Astrocyte (in vitro differentiated cells and primary cell): ENCODE measurements at regions not wholly inside any gene's neighbourhood (a gene's known extent, or its start where the extent isn't known, plus 50 kb on each side); places are given as distances from the start of the nearest gene placed in this dataset.

Experiments used
- DNase-seq: peaks from one replicate; pipeline ENCODE4 v3.0.0-alpha.2; 2010; ENCODE audit warnings: low read depth
- FAIRE-seq: peaks from 2 replicates; lab custom pipeline; 2011; peaks lifted over from hg19 to GRCh38; lab: Jason Lieb, UNC
- H2AFZ ChIP-seq: 2 replicates; pipeline ENCODE4 v1.6.0; 2012; ENCODE audit warnings: low read depth, low read length, inconsistent platforms
- H3K27ac ChIP-seq: 2 replicates; pipeline ENCODE4 v1.5.1; 2011; ENCODE audit warnings: low read depth, low read length, inconsistent platforms
- H3K27me3 ChIP-seq: 2 replicates; pipeline ENCODE4 v1.6.0; 2011; ENCODE audit warnings: low read length, inconsistent platforms; ENCODE audit not compliant: insufficient read depth
- H3K36me3 ChIP-seq: 2 replicates; pipeline ENCODE4 v1.5.1; 2011; ENCODE audit warnings: low read length, inconsistent platforms; ENCODE audit not compliant: insufficient read depth
- H3K4me1 ChIP-seq: 2 replicates; pipeline ENCODE4 v1.5.1; 2011; ENCODE audit warnings: low read length, inconsistent platforms; ENCODE audit not compliant: insufficient read depth
- H3K4me2 ChIP-seq: 2 replicates; pipeline ENCODE4 v1.6.0; 2012; ENCODE audit warnings: low read length, inconsistent platforms
- H3K4me3 ChIP-seq: 2 replicates; pipeline ENCODE4 v1.5.1; 2011; ENCODE audit warnings: low read depth, mild to moderate bottlenecking, low read length, inconsistent platforms; ENCODE audit not compliant: insufficient read depth
- H3K79me2 ChIP-seq: 2 replicates; pipeline ENCODE4 v1.6.0; 2012; ENCODE audit warnings: mild to moderate bottlenecking, low read length, inconsistent platforms; ENCODE audit not compliant: insufficient read depth
- H3K9ac ChIP-seq: 2 replicates; pipeline ENCODE4 v1.6.0; 2012; ENCODE audit warnings: mild to moderate bottlenecking, low read length, inconsistent platforms
- H3K9me3 ChIP-seq: 2 replicates; pipeline ENCODE4 v1.5.1; 2012; ENCODE audit warnings: low read depth, mild to moderate bottlenecking, low read length, inconsistent platforms; ENCODE audit not compliant: insufficient read depth
- H4K20me1 ChIP-seq: 2 replicates; pipeline ENCODE4 v1.6.0; 2012; ENCODE audit warnings: low read length, inconsistent platforms; ENCODE audit not compliant: insufficient read depth
- H3K27ac Mint-ChIP-seq: one replicate; pipeline ENCODE4 v1.8.0; 2021; ENCODE audit warnings: mild to moderate bottlenecking, mixed read lengths; ENCODE audit not compliant: unreplicated experiment
- H3K27me3 Mint-ChIP-seq: one replicate; pipeline ENCODE4 v1.8.0; 2021; ENCODE audit warnings: low read depth, mixed read lengths; ENCODE audit not compliant: unreplicated experiment
- H3K36me3 Mint-ChIP-seq: one replicate; pipeline ENCODE4 v1.8.0; 2021; ENCODE audit warnings: low read depth, mixed read lengths; ENCODE audit not compliant: unreplicated experiment
- H3K4me1 Mint-ChIP-seq: one replicate; pipeline ENCODE4 v1.8.0; 2021; ENCODE audit warnings: low read depth, mixed read lengths; ENCODE audit not compliant: unreplicated experiment
- H3K4me3 Mint-ChIP-seq: one replicate; pipeline ENCODE4 v1.8.0; 2021; ENCODE audit warnings: mild to moderate bottlenecking, moderate library complexity, mixed read lengths; ENCODE audit not compliant: unreplicated experiment
- H3K9me3 Mint-ChIP-seq: one replicate; pipeline ENCODE4 v1.8.0; 2021; ENCODE audit warnings: mild to moderate bottlenecking, mixed read lengths; ENCODE audit not compliant: unreplicated experiment
- CTCF ChIP-seq: IDR thresholded peaks from 2 replicates; pipeline ENCODE4 v1.5.1; 2011; ENCODE audit warnings: low read depth, mild to moderate bottlenecking, inconsistent platforms, low read length, moderate library complexity; ENCODE audit not compliant: insufficient read depth
- EZH2 ChIP-seq: IDR thresholded peaks from 2 replicates; pipeline ENCODE4 v1.6.1; 2012; ENCODE audit warnings: mild to moderate bottlenecking, low read length, inconsistent platforms; ENCODE audit not compliant: insufficient read depth

DNA sequence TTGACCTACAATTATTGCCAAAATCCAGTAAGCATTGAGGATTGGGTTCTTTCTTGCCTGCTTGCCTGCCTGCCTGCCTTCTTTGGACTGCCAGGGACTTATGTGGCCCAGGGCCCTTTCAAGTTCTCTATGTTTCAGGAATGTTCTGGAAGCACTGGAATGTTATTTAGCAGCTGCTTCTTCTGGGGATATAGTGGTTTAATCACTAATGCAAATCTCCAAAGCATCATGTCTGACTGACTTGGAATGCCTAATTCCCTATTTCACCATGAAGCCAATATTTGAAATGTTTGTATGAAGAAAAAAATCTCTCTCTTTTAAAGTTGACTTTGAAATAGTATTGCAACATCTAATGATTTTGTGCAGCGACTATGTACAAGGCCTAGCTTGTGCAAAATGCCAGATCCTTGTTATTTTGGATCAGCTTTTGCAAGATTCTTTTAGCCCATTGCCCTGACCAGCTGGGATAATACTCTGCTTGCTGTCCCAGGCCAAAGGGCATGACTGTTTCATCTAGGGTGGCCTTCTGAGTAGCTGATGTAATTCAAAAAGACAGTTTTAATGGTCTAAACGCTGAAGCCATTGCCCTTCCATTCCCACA is 204.6 kb downstream of the RND3 start:
- Histone ChIP-seq H3K27me3 (no peaks in the 10 kb centered on the region), H3K79me2 (no peaks in the 10 kb centered on the region), H3K9me3 (no peaks in the 10 kb centered on the region), H3K36me3 (no peaks in the 10 kb centered on the region), H3K4me2 (no peak overlapping the region), H3K9ac (no peak overlapping the region), H3K27ac (no peak overlapping the region), H3K4me1 (no peaks in the 10 kb centered on the region), H3K4me3 (no peak overlapping the region), H2AFZ (no peak overlapping the region), H4K20me1 (no peaks in the 10 kb centered on the region)
- Mint-ChIP-seq H3K4me1 (peaks cover 19% of the 10 kb centered on the region), H3K27ac (no peak overlapping the region), H3K27me3 (peaks cover 2% of the 10 kb centered on the region), H3K9me3 (peaks cover 10% of the 10 kb centered on the region), H3K36me3 (peaks cover 2% of the 10 kb centered on the region), H3K4me3 (no peak overlapping the region)
- FAIRE-seq (no peak), DNase-seq (peak; percentile 19)
- TF ChIP-seq CTCF: no peak
- no peak for TF ChIP-seq EZH2

DNA sequence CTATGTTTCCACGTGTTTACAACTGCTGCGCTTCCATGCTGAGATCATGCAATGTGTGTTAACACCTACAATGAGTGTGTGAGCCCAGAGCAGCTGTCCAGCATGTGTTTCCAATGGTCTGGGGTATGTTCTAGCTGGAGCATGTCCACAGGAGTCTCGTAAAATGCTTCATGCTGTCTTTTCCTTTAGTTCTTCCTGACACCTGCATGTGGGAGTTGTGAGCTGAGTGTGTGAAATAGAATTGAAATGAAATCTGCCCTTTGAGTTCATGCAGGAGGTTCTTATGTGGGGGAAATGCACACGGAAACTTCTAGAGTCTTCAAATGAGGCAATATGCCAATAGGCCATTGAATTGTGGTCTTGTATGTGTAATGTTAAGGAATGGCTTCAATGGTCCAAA is 205.1 kb downstream of the RND3 start:
- Histone ChIP-seq H3K79me2 (no peaks in the 10 kb centered on the region), H3K4me2 (no peak overlapping the region), H3K9me3 (no peaks in the 10 kb centered on the region), H3K4me3 (no peak overlapping the region), H3K9ac (no peak overlapping the region), H3K36me3 (no peaks in the 10 kb centered on the region), H2AFZ (no peak overlapping the region), H3K27ac (no peak overlapping the region), H3K27me3 (no peaks in the 10 kb centered on the region), H3K4me1 (no peaks in the 10 kb centered on the region), H4K20me1 (no peaks in the 10 kb centered on the region)
- peaks cover 14% of the 10 kb centered on the region for H3K9me3 Mint-ChIP-seq
- no peak for FAIRE-seq
- H3K4me3 Mint-ChIP-seq: no peak overlapping the region
- H3K4me1 Mint-ChIP-seq: peaks cover 19% of the 10 kb centered on the region
- TF ChIP-seq CTCF (no peak), EZH2 (no peak)
- no peak for DNase-seq
- H3K36me3 Mint-ChIP-seq: peaks cover 2% of the 10 kb centered on the region
- H3K27me3 Mint-ChIP-seq: peaks cover 2% of the 10 kb centered on the region
- no peak overlapping the region for H3K27ac Mint-ChIP-seq

- Mint-ChIP-seq H3K27me3 (peaks cover 2% of the 10 kb centered on the region), H3K27ac (no peak overlapping the region), H3K36me3 (peaks cover 3% of the 10 kb centered on the region), H3K4me1 (peaks cover 19% of the 10 kb centered on the region), H3K9me3 (peaks cover 21% of the 10 kb centered on the region), H3K4me3 (no peak overlapping the region)
- Histone ChIP-seq H3K4me1 (no peaks in the 10 kb centered on the region), H3K4me3 (no peak overlapping the region), H3K36me3 (no peaks in the 10 kb centered on the region), H3K27ac (no peak overlapping the region), H4K20me1 (no peaks in the 10 kb centered on the region), H3K9me3 (no peaks in the 10 kb centered on the region), H3K9ac (no peak overlapping the region), H3K79me2 (no peaks in the 10 kb centered on the region), H3K4me2 (no peak overlapping the region), H3K27me3 (no peaks in the 10 kb centered on the region), H2AFZ (peak overlapping the region; percentile 0)
- peak; percentile 32 for FAIRE-seq
- peak; percentile 60 for DNase-seq
- TF ChIP-seq CTCF (no peak), EZH2 (no peak)
Measured at GRCh38 chr2:150280231-150280630, 207.2 kb downstream of the RND3 start.
